ENCODE measurements at regions not wholly inside any gene's neighbourhood (a gene's known extent, or its start where the extent isn't known, plus 50 kb on each side); places are given as distances from the start of the nearest gene placed in this dataset.
"Not testable (repeated sequence)": the region's sequence is repeated elsewhere in the genome, so short reads cannot be mapped to it uniquely, and the experiment has no call there.

- no peaks in the 10 kb centered on the region for H3K36me3 ChIP-seq
- no peaks in the 10 kb centered on the region for H3K9me3 ChIP-seq (replicated peaks)
- no peak for DNase-seq
- no peak overlapping the region for H3K27ac ChIP-seq
- no peaks in the 10 kb centered on the region for H3K4me1 ChIP-seq
- H3K4me3 ChIP-seq: no peak overlapping the region
- H3K27me3 ChIP-seq: no peaks in the 10 kb centered on the region
Measured at GRCh38 chr12:125989696-125990095, 924.5 kb downstream of the AACS start.

- DNase-seq: no peak
- Histone ChIP-seq H3K27me3 (no peaks in the 10 kb centered on the region), H3K36me3 (no peaks in the 10 kb centered on the region), H3K27ac (no peak overlapping the region), H3K4me1 (no peaks in the 10 kb centered on the region), H3K4me3 (no peak overlapping the region), H3K9me3 (replicated peaks) (no peaks in the 10 kb centered on the region)
Measured at GRCh38 chr12:125996443-125996842, 931.2 kb downstream of the AACS start.

GRCh38 chr12:125999628-126000027 lies 934.4 kb downstream of the AACS start:
- no peaks in the 10 kb centered on the region for H3K4me1 ChIP-seq
- H3K4me3 ChIP-seq: no peak overlapping the region
- H3K36me3 ChIP-seq: no peaks in the 10 kb centered on the region
- no peaks in the 10 kb centered on the region for H3K27me3 ChIP-seq
- H3K27ac ChIP-seq: no peak overlapping the region
- no peaks in the 10 kb centered on the region for H3K9me3 ChIP-seq (replicated peaks)
- no peak for DNase-seq

GRCh38 chr12:126019385-126019784 lies 954.1 kb downstream of the AACS start:
- H3K36me3 ChIP-seq: no peaks in the 10 kb centered on the region
- no peak overlapping the region for H3K4me3 ChIP-seq
- no peaks in the 10 kb centered on the region for H3K9me3 ChIP-seq (replicated peaks)
- no peaks in the 10 kb centered on the region for H3K27me3 ChIP-seq
- no peak overlapping the region for H3K27ac ChIP-seq
- no peaks in the 10 kb centered on the region for H3K4me1 ChIP-seq
- DNase-seq: no peak

GRCh38 chr12:126021675-126022074 lies 956.4 kb downstream of the AACS start:
- Histone ChIP-seq H3K9me3 (replicated peaks) (no peaks in the 10 kb centered on the region), H3K27ac (no peak overlapping the region), H3K4me3 (no peak overlapping the region), H3K4me1 (no peaks in the 10 kb centered on the region), H3K36me3 (no peaks in the 10 kb centered on the region), H3K27me3 (no peaks in the 10 kb centered on the region)
- no peak for DNase-seq

- no peaks in the 10 kb centered on the region for H3K36me3 ChIP-seq
- H3K4me3 ChIP-seq: no peak overlapping the region
- no peak overlapping the region for H3K27ac ChIP-seq
- H3K9me3 ChIP-seq (replicated peaks): no peaks in the 10 kb centered on the region
- no peak for DNase-seq
- no peaks in the 10 kb centered on the region for H3K4me1 ChIP-seq
- H3K27me3 ChIP-seq: no peaks in the 10 kb centered on the region
Measured at GRCh38 chr12:126027825-126028224, 962.6 kb downstream of the AACS start.

GRCh38 chr12:126030573-126030972 lies 965.3 kb downstream of the AACS start:
- H3K27ac ChIP-seq: no peak overlapping the region
- no peaks in the 10 kb centered on the region for H3K36me3 ChIP-seq
- H3K4me3 ChIP-seq: no peak overlapping the region
- no peaks in the 10 kb centered on the region for H3K4me1 ChIP-seq
- no peak for DNase-seq
- 0 out of 2 replicates have a peak, but pooled peaks cover 2% of the 10 kb centered on the region for H3K9me3 ChIP-seq (replicated peaks)
- no peaks in the 10 kb centered on the region for H3K27me3 ChIP-seq

- Histone ChIP-seq H3K36me3 (no peaks in the 10 kb centered on the region), H3K4me3 (no peak overlapping the region), H3K27ac (no peak overlapping the region), H3K27me3 (no peaks in the 10 kb centered on the region), H3K9me3 (replicated peaks) (0 out of 2 replicates have a peak, but pooled peaks cover 2% of the 10 kb centered on the region), H3K4me1 (no peaks in the 10 kb centered on the region)
- DNase-seq: peak; percentile 17 to 41
Measured at GRCh38 chr12:126033751-126034150, 968.5 kb downstream of the AACS start.

- Histone ChIP-seq H3K27ac (no peak overlapping the region), H3K4me3 (no peak overlapping the region), H3K36me3 (no peaks in the 10 kb centered on the region), H3K4me1 (no peaks in the 10 kb centered on the region), H3K27me3 (no peaks in the 10 kb centered on the region), H3K9me3 (replicated peaks) (0 out of 2 replicates have a peak, but pooled peaks cover 2% of the 10 kb centered on the region)
- DNase-seq: no peak
Measured at GRCh38 chr12:126036348-126036747, 971.1 kb downstream of the AACS start.

GRCh38 chr12:126038434-126038833 lies 973.2 kb downstream of the AACS start:
- H3K27ac ChIP-seq: no peak overlapping the region
- H3K36me3 ChIP-seq: no peaks in the 10 kb centered on the region
- no peaks in the 10 kb centered on the region for H3K27me3 ChIP-seq
- H3K4me3 ChIP-seq: no peak overlapping the region
- no peaks in the 10 kb centered on the region for H3K4me1 ChIP-seq
- no peak for DNase-seq
- H3K9me3 ChIP-seq (replicated peaks): 0 out of 2 replicates have a peak, but pooled peaks cover 2% of the 10 kb centered on the region

- DNase-seq: no peak
- H3K4me3 ChIP-seq: no peak overlapping the region
- no peaks in the 10 kb centered on the region for H3K27me3 ChIP-seq
- H3K36me3 ChIP-seq: no peaks in the 10 kb centered on the region
- H3K9me3 ChIP-seq (replicated peaks): no peaks in the 10 kb centered on the region
- H3K4me1 ChIP-seq: no peaks in the 10 kb centered on the region
- H3K27ac ChIP-seq: no peak overlapping the region
Measured at GRCh38 chr12:126040307-126040706, 975.1 kb downstream of the AACS start.

- Histone ChIP-seq H3K4me3 (no peak overlapping the region), H3K4me1 (no peaks in the 10 kb centered on the region), H3K36me3 (no peaks in the 10 kb centered on the region), H3K27me3 (no peaks in the 10 kb centered on the region), H3K27ac (no peak overlapping the region), H3K9me3 (replicated peaks) (no peaks in the 10 kb centered on the region)
- no peak for DNase-seq
Measured at GRCh38 chr12:126042286-126042685, 977.1 kb downstream of the AACS start.

GRCh38 chr12:126049501-126049900 lies 984.3 kb downstream of the AACS start:
- DNase-seq; H3K4me3 ChIP-seq; H3K27ac ChIP-seq; H3K9me3 ChIP-seq (replicated peaks); H3K4me1 ChIP-seq; H3K27me3 ChIP-seq; H3K36me3 ChIP-seq: not testable (repeated sequence)

GRCh38 chr12:126051611-126052107 lies 986.4 kb downstream of the AACS start:
- H3K36me3 ChIP-seq: no peaks in the 10 kb centered on the region
- H3K9me3 ChIP-seq (replicated peaks): no peaks in the 10 kb centered on the region
- H3K4me3 ChIP-seq: no peak overlapping the region
- DNase-seq: no peak
- no peaks in the 10 kb centered on the region for H3K27me3 ChIP-seq
- no peak overlapping the region for H3K27ac ChIP-seq
- H3K4me1 ChIP-seq: no peaks in the 10 kb centered on the region

- Histone ChIP-seq H3K27me3 (no peaks in the 10 kb centered on the region), H3K4me3 (no peak overlapping the region), H3K27ac (no peak overlapping the region), H3K36me3 (no peaks in the 10 kb centered on the region), H3K4me1 (no peaks in the 10 kb centered on the region), H3K9me3 (replicated peaks) (no peaks in the 10 kb centered on the region)
- DNase-seq: peak in 1 of 2 experiments; percentile 5
Measured at GRCh38 chr12:126055521-126055920, 990.3 kb downstream of the AACS start.

GRCh38 chr12:126061777-126062176 lies 996.5 kb downstream of the AACS start:
- no peak for DNase-seq
- Histone ChIP-seq H3K9me3 (replicated peaks) (no peaks in the 10 kb centered on the region), H3K4me1 (no peaks in the 10 kb centered on the region)

More at GRCh38 chr12:126061777-126062176, 996.5 kb downstream of the AACS start:
- Histone ChIP-seq H3K27ac (no peak overlapping the region), H3K27me3 (no peaks in the 10 kb centered on the region), H3K4me3 (no peak overlapping the region), H3K36me3 (no peaks in the 10 kb centered on the region)

All from SJCRH30 (cell line).